ENCODE measurements at regions not wholly inside any gene's neighbourhood (a gene's known extent, or its start where the extent isn't known, plus 50 kb on each side); places are given as distances from the start of the nearest gene placed in this dataset.

DNA sequence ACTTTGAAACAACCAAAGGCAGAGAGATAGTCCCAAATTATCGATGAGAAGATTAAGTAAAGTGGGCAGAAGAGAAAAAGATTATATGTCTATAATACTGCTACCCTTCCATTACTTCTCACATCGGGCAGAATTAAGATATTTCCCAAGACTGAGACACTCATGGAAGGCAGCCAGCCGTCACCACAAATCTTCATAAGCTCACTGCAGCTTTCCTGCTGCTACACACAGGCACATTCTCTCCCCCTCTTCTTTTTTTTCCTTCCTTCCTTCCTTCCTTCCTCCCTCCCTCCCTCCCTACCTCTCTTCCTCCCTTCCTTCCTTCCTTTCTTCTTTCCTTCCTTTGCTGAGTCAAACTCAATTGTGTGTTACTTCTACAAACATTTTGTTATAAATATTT is 58.7 kb upstream of the SPATA31C2 start:
- peak; percentile 14 to 66 (median 61) for DNase-seq
- H3K4me3 ChIP-seq (ENCODE audit: control insufficient read depth in 1 of 7, extremely low read depth in 1 of 7, insufficient read depth in 4 of 7, low read depth in 2 of 7, low read length in 6 of 7) = no peak overlapping the region
- no peaks in the 10 kb centered on the region for H3K36me3 ChIP-seq (ENCODE audit: control insufficient read depth in 4 of 4, insufficient read depth in 4 of 4, low read length in 3 of 4)
- 0% methylated on average over 2 of the region's 3 CpGs for WGBS (ENCODE audit: insufficient coverage)
- ChIA-PET CTCF (no interaction called here), POLR2A (no interaction called here)
- H3K9me3 ChIP-seq (ENCODE audit: control extremely low read depth in 1 of 5, control insufficient read depth in 4 of 5, insufficient read depth in 2 of 5, low read depth in 1 of 5, low read length in 4 of 5) = no peaks in the 10 kb centered on the region
- H3K27me3 ChIP-seq (replicated peaks in 2 of 5; ENCODE audit: control insufficient read depth in 4 of 5, insufficient read depth in 5 of 5, low read length in 4 of 5) = no peaks in the 10 kb centered on the region
- no peak overlapping the region for H3K27ac ChIP-seq (ENCODE audit: insufficient read depth in 1 of 2, low read depth in 1 of 2, low read length in 2 of 2, poor library complexity in 1 of 2, severe bottlenecking in 2 of 2)
- H3K4me1 ChIP-seq (ENCODE audit: control extremely low read depth in 1 of 4, control insufficient read depth in 4 of 4, insufficient read depth in 4 of 4, low read length in 3 of 4) = peaks cover 0 to 12% (median 1%) of the 10 kb centered on the region in 4 experiments

- WGBS (ENCODE audit: insufficient coverage) = 97% methylated on average over 5 of the region's 5 CpGs
- ChIA-PET POLR2A (no interaction called here), CTCF (no interaction called here)
- Histone ChIP-seq H3K27ac (ENCODE audit: insufficient read depth in 1 of 2, low read depth in 1 of 2, low read length in 2 of 2, poor library complexity in 1 of 2, severe bottlenecking in 2 of 2) (no peak overlapping the region), H3K36me3 (ENCODE audit: control insufficient read depth in 4 of 4, insufficient read depth in 4 of 4, low read length in 3 of 4) (no peaks in the 10 kb centered on the region), H3K9me3 (ENCODE audit: control extremely low read depth in 1 of 5, control insufficient read depth in 4 of 5, insufficient read depth in 2 of 5, low read depth in 1 of 5, low read length in 4 of 5) (no peaks in the 10 kb centered on the region), H3K4me1 (ENCODE audit: control extremely low read depth in 1 of 4, control insufficient read depth in 4 of 4, insufficient read depth in 4 of 4, low read length in 3 of 4) (peaks cover 0 to 12% (median 1%) of the 10 kb centered on the region in 4 experiments), H3K4me3 (ENCODE audit: control insufficient read depth in 1 of 7, extremely low read depth in 1 of 7, insufficient read depth in 4 of 7, low read depth in 2 of 7, low read length in 6 of 7) (no peak overlapping the region), H3K27me3 (replicated peaks in 2 of 5; ENCODE audit: control insufficient read depth in 4 of 5, insufficient read depth in 5 of 5, low read length in 4 of 5) (no peaks in the 10 kb centered on the region)
- no peak for DNase-seq
Observed at GRCh38 chr9:88196142-88196790, 58.0 kb upstream of the SPATA31C2 start.

- Histone ChIP-seq H3K4me1 (ENCODE audit: control extremely low read depth in 1 of 4, control insufficient read depth in 4 of 4, insufficient read depth in 4 of 4, low read length in 3 of 4) (peaks cover 0 to 12% (median 1%) of the 10 kb centered on the region in 4 experiments), H3K4me3 (ENCODE audit: control insufficient read depth in 1 of 7, extremely low read depth in 1 of 7, insufficient read depth in 4 of 7, low read depth in 2 of 7, low read length in 6 of 7) (no peak overlapping the region), H3K27ac (ENCODE audit: insufficient read depth in 1 of 2, low read depth in 1 of 2, low read length in 2 of 2, poor library complexity in 1 of 2, severe bottlenecking in 2 of 2) (no peak overlapping the region), H3K36me3 (ENCODE audit: control insufficient read depth in 4 of 4, insufficient read depth in 4 of 4, low read length in 3 of 4) (no peaks in the 10 kb centered on the region), H3K9me3 (ENCODE audit: control extremely low read depth in 1 of 5, control insufficient read depth in 4 of 5, insufficient read depth in 2 of 5, low read depth in 1 of 5, low read length in 4 of 5) (peaks cover 0 to 4% (median 0%) of the 10 kb centered on the region in 5 experiments), H3K27me3 (replicated peaks in 2 of 5; ENCODE audit: control insufficient read depth in 4 of 5, insufficient read depth in 5 of 5, low read length in 4 of 5) (peaks cover 0 to 3% (median 0%) of the 10 kb centered on the region in 5 experiments)
- CTCF ChIA-PET = no interaction called here
- POLR2A ChIA-PET = no interaction called here
- 100% methylated on average over 3 of the region's 6 CpGs for WGBS (ENCODE audit: insufficient coverage)
- no peak for DNase-seq
Observed at GRCh38 chr9:88193766-88194165, 55.5 kb upstream of the SPATA31C2 start.

DNA sequence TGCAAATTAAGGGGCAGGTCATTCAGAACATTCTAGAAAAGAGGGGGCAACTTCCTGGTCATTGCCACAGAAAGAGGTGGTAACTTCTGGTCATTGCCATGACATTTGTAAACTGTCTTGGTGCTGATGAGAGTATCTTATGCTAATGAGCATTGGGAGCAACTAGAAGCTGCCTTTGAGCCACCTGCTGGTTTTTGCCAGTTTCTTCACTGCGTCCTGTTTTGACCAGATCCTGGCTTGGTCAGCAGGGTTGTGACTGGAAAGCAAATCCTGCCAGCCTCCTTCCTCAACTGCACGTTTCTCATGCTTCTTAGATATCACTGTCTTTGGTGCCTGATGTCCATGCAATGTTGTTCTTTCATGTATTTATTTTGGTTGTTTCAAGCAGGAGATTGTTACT is 53.2 kb upstream of the SPATA31C2 start:
- 100% methylated on average over 1 of the region's 2 CpGs for WGBS (ENCODE audit: insufficient coverage)
- Histone ChIP-seq H3K36me3 (ENCODE audit: control insufficient read depth in 4 of 4, insufficient read depth in 4 of 4, low read length in 3 of 4) (no peaks in the 10 kb centered on the region), H3K4me1 (ENCODE audit: control extremely low read depth in 1 of 4, control insufficient read depth in 4 of 4, insufficient read depth in 4 of 4, low read length in 3 of 4) (peaks cover 0 to under 1% (median 0%) of the 10 kb centered on the region in 4 experiments), H3K9me3 (ENCODE audit: control extremely low read depth in 1 of 5, control insufficient read depth in 4 of 5, insufficient read depth in 2 of 5, low read depth in 1 of 5, low read length in 4 of 5) (peaks cover 0 to 4% (median 0%) of the 10 kb centered on the region in 5 experiments), H3K27ac (ENCODE audit: insufficient read depth in 1 of 2, low read depth in 1 of 2, low read length in 2 of 2, poor library complexity in 1 of 2, severe bottlenecking in 2 of 2) (no peak overlapping the region), H3K27me3 (replicated peaks in 2 of 5; ENCODE audit: control insufficient read depth in 4 of 5, insufficient read depth in 5 of 5, low read length in 4 of 5) (peaks cover 0 to 6% (median 0%) of the 10 kb centered on the region in 5 experiments), H3K4me3 (ENCODE audit: control insufficient read depth in 1 of 7, extremely low read depth in 1 of 7, insufficient read depth in 4 of 7, low read depth in 2 of 7, low read length in 6 of 7) (no peak overlapping the region)
- ChIA-PET POLR2A (no interaction called here), CTCF (no interaction called here)
- no peak for DNase-seq

DNA sequence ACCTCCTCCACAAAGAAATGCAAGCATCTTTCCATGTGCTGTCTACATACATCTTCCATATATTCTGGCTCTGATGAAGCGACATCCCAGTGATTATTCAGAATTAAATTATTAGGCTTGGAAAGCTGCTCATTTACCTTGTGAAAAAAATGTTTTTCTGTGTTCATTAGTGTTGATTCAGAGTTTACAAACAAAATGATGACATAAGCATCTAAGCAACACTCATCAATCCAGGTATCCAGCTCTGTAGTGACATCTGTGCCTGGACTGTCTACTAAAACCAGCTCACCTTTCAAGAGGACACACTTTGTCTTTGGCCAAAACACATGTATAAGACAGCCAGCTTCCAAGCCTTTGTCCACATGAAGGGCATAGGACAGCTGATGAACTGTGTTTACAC is 51.1 kb upstream of the SPATA31C2 start:
- no CpG with 5 or more reads among the region's 1 CpG for WGBS (ENCODE audit: insufficient coverage)
- no peak for DNase-seq
- H3K36me3 ChIP-seq (ENCODE audit: control insufficient read depth in 4 of 4, insufficient read depth in 4 of 4, low read length in 3 of 4) = no peaks in the 10 kb centered on the region
- ChIA-PET POLR2A (no interaction called here), CTCF (interaction anchor here (1.8 kb wide), 1 partner anchor 13 kb away, joined by 6 read pairs; no protein-coding TSS in a partner anchor)
- H3K4me1 ChIP-seq (ENCODE audit: control extremely low read depth in 1 of 4, control insufficient read depth in 4 of 4, insufficient read depth in 4 of 4, low read length in 3 of 4) = no peaks in the 10 kb centered on the region
- peaks cover 0 to 7% (median 0%) of the 10 kb centered on the region in 5 experiments for H3K27me3 ChIP-seq (replicated peaks in 2 of 5; ENCODE audit: control insufficient read depth in 4 of 5, insufficient read depth in 5 of 5, low read length in 4 of 5)
- no peak overlapping the region for H3K27ac ChIP-seq (ENCODE audit: insufficient read depth in 1 of 2, low read depth in 1 of 2, low read length in 2 of 2, poor library complexity in 1 of 2, severe bottlenecking in 2 of 2)
- H3K9me3 ChIP-seq (ENCODE audit: control extremely low read depth in 1 of 5, control insufficient read depth in 4 of 5, insufficient read depth in 2 of 5, low read depth in 1 of 5, low read length in 4 of 5) = peaks cover 0 to 4% (median 0%) of the 10 kb centered on the region in 5 experiments
- H3K4me3 ChIP-seq (ENCODE audit: control insufficient read depth in 1 of 7, extremely low read depth in 1 of 7, insufficient read depth in 4 of 7, low read depth in 2 of 7, low read length in 6 of 7) = no peak overlapping the region

Data from common myeloid progenitor, CD34-positive (primary cell).